HL-60 (cell line): ENCODE measurements at regions not wholly inside any gene's neighbourhood (a gene's known extent, or its start where the extent isn't known, plus 50 kb on each side); places are given as distances from the start of the nearest gene placed in this dataset.

Experiments
- DNase-seq, 2 experiments: peaks; one replicate each; pipeline ENCODE4 v3.0.0-alpha.2; 2010 to 2020; ENCODE audit warnings: low read depth in 1 of 2, low spot score in 1 of 2
- H3K27ac ChIP-seq: fragments of 250-450 bp; sonication (Bioruptor Pico); replicated peaks from 2 replicates; pipeline ENCODE4 v1.5.1; 2020; ENCODE audit warnings: mild to moderate bottlenecking, moderate library complexity
- H3K27me3 ChIP-seq: fragments of 250-450 bp; sonication (Bioruptor Pico); 2 replicates; pipeline ENCODE4 v1.5.1; 2021; ENCODE audit warnings: mild to moderate bottlenecking, moderate library complexity; ENCODE audit not compliant: insufficient read depth, poor library complexity, severe bottlenecking
- H3K4me3 ChIP-seq: replicated peaks from 2 replicates; pipeline ENCODE4 v1.5.1; 2011; ENCODE audit warnings: mild to moderate bottlenecking, control low read depth, low read length; ENCODE audit not compliant: insufficient read depth
- GABPA ChIP-seq: IDR thresholded peaks from 2 replicates; pipeline ENCODE4 v1.6.1; 2012; ENCODE audit warnings: low read depth
- POLR2AphosphoS5 ChIP-seq: IDR thresholded peaks from 2 replicates; pipeline ENCODE4 v1.6.1; 2012; ENCODE audit warnings: low read depth
- SPI1 ChIP-seq: IDR thresholded peaks from 2 replicates; pipeline ENCODE4 v1.6.1; 2012; ENCODE audit warnings: low read depth, mild to moderate bottlenecking, borderline replicate concordance
- TF ChIP-seq, protein P1 (sequence below): IDR thresholded peaks from one replicate; pipeline ENCODE4 v1.5.1; 2011; ENCODE audit warnings: low read length, control low read depth, inconsistent platforms; ENCODE audit not compliant: insufficient read depth
- TF ChIP-seq, protein P2 (sequence below): IDR thresholded peaks from 2 replicates; pipeline ENCODE4 v1.6.1; 2012; ENCODE audit warnings: low read depth; ENCODE audit not compliant: insufficient replicate concordance

DNA sequence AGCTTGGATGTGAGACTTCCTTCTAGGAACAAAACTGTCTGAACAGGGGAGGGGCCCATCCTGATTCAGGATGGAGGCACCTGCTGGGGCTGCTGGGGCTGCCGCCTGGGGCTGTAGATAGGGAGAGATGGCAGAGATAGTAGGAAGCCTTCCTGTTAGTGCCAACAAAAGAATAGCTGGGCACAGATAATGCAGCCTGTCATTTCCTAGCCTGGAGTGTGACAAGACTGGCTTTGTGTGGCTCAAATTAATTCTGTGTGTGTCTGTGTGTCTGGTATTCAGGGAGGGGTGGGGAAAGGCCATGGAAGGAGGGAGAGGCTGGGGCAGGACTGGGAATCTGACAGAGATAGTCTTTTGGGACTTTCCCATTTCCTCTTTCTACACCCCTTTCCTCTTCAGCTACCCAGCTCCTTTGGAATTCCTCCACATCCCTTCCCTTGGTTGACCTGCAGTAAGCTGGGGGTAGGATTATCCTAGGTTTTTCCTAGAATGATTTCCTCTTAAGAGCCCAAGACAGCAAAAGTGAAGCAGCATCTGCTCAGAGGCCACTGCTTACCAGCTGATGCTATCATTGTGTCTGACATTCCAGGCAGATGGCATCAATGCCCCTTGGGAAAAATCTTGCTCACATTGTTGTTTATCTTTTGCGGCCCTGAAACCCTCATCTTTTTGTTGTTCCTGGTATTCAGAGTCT is 144.9 kb upstream of the LHCGR start:
- Histone ChIP-seq H3K27me3 (no peaks in the 10 kb centered on the region), H3K27ac (no peak overlapping the region), H3K4me3 (no peak overlapping the region)
- TF ChIP-seq POLR2AphosphoS5 = no peak
- no peak for TF ChIP-seq SPI1
- TF ChIP-seq, protein P1, sequence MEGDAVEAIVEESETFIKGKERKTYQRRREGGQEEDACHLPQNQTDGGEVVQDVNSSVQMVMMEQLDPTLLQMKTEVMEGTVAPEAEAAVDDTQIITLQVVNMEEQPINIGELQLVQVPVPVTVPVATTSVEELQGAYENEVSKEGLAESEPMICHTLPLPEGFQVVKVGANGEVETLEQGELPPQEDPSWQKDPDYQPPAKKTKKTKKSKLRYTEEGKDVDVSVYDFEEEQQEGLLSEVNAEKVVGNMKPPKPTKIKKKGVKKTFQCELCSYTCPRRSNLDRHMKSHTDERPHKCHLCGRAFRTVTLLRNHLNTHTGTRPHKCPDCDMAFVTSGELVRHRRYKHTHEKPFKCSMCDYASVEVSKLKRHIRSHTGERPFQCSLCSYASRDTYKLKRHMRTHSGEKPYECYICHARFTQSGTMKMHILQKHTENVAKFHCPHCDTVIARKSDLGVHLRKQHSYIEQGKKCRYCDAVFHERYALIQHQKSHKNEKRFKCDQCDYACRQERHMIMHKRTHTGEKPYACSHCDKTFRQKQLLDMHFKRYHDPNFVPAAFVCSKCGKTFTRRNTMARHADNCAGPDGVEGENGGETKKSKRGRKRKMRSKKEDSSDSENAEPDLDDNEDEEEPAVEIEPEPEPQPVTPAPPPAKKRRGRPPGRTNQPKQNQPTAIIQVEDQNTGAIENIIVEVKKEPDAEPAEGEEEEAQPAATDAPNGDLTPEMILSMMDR = no peak
- TF ChIP-seq GABPA = no peak
- DNase-seq = no peak

DNA sequence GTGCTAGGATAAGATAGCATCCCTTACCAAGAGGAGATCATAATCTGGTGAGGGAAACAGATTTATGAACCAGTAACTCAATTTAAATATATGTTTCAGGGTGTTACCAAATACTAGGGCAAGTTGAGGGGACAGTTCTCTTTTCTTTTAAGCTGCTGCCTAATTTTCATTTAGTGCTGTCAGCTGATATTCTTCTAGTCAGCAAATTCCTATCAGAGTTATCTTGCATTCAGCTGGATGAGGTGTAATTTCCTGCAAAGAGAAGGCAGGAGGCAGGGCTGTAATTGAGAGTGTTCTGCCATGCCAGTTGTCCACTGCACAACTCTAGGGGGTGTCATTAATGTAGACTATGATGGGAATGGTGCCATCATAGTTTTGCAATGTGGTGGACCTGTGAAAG is 141.3 kb upstream of the LHCGR start:
- Histone ChIP-seq H3K4me3 (no peak overlapping the region), H3K27me3 (peaks cover 2% of the 10 kb centered on the region), H3K27ac (no peak overlapping the region)
- DNase-seq = no peak
- TF ChIP-seq SPI1 (no peak), POLR2AphosphoS5 (no peak), GABPA (no peak)

DNA sequence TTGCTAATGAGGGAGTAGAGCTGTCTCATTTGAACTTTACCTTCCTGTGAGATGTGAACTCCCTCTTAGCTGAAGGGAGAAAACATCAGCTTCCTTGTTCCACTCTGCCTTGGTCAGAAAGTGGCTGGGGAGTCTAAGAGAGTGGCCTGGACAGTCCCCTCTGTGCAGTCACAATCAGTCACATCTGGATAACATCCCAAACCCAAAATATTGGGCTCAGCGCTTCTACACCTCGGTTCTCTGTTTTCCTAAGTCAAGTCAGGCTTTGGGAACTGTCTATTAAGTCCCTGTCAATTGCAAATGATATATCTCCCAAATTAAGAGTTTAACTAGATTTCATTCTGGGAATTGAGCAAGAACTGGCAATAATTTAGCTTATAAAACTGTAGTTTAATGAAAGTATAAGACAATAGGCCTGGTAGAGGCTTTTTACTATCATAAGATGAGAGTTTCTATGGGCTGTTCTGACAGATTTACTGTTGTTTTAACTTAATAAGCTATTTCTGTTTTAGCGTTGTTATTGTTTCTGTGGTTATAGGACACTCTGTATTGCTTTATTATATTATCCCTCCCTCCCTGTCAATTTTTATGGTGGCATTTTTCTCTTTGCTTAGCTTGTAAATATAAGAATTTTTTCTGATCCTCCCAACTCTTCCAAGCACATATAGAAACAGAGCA is 135.1 kb upstream of the LHCGR start:
- H3K4me3 ChIP-seq = no peak overlapping the region
- H3K27ac ChIP-seq = no peak overlapping the region
- TF ChIP-seq GABPA (no peak), SPI1 (no peak), POLR2AphosphoS5 (no peak)
- TF ChIP-seq, protein P1 = no peak
- TF ChIP-seq, protein P2, sequence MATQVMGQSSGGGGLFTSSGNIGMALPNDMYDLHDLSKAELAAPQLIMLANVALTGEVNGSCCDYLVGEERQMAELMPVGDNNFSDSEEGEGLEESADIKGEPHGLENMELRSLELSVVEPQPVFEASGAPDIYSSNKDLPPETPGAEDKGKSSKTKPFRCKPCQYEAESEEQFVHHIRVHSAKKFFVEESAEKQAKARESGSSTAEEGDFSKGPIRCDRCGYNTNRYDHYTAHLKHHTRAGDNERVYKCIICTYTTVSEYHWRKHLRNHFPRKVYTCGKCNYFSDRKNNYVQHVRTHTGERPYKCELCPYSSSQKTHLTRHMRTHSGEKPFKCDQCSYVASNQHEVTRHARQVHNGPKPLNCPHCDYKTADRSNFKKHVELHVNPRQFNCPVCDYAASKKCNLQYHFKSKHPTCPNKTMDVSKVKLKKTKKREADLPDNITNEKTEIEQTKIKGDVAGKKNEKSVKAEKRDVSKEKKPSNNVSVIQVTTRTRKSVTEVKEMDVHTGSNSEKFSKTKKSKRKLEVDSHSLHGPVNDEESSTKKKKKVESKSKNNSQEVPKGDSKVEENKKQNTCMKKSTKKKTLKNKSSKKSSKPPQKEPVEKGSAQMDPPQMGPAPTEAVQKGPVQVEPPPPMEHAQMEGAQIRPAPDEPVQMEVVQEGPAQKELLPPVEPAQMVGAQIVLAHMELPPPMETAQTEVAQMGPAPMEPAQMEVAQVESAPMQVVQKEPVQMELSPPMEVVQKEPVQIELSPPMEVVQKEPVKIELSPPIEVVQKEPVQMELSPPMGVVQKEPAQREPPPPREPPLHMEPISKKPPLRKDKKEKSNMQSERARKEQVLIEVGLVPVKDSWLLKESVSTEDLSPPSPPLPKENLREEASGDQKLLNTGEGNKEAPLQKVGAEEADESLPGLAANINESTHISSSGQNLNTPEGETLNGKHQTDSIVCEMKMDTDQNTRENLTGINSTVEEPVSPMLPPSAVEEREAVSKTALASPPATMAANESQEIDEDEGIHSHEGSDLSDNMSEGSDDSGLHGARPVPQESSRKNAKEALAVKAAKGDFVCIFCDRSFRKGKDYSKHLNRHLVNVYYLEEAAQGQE = no peak
- H3K27me3 ChIP-seq = peaks cover 2% of the 10 kb centered on the region
- no peak for DNase-seq

DNA sequence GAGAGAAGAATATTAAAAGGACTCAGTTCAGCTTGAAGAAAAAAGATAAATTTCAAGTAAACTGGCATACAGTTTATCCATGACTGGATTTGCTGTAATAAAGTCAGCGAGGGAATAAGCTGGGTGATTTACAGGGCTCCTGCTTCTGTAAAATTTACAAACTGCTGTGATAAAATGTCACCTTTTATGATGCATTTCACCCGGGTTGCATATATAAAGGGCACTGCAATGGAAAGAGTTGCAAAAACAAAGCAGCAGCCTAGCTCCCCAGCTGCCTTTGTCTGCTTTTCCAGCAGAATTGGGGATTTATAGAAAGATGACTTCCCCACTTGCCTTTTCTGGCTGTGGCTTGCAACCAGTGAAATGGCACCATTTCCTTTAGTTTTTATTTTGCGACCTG is 132.5 kb upstream of the LHCGR start:
- H3K27ac ChIP-seq = no peak overlapping the region
- TF ChIP-seq POLR2AphosphoS5 (no peak), SPI1 (no peak), GABPA (no peak)
- TF ChIP-seq, protein P2 = no peak
- TF ChIP-seq, protein P1 = no peak
- no peak overlapping the region for H3K4me3 ChIP-seq
- peaks cover 2% of the 10 kb centered on the region for H3K27me3 ChIP-seq
- DNase-seq = no peak
